ENCODE measurements at regions not wholly inside any gene's neighbourhood (a gene's known extent, or its start where the extent isn't known, plus 50 kb on each side); places are given as distances from the start of the nearest gene placed in this dataset.
"Not testable (repeated sequence)": the region's sequence is repeated elsewhere in the genome, so short reads cannot be mapped to it uniquely, and the experiment has no call there.

GRCh38 chr9:92242260-92243136 is 51.0 kb downstream of the IARS1 start:
- no peaks in the 10 kb centered on the region for H3K27me3 Mint-ChIP-seq
- H3K36me3 Mint-ChIP-seq (ENCODE audit: low read depth): peaks cover 87% of the 10 kb centered on the region
- no peak overlapping the region for H3K4me3 Mint-ChIP-seq
- no peak overlapping the region for H3K27ac Mint-ChIP-seq
- no peaks in the 10 kb centered on the region for H3K9me3 Mint-ChIP-seq
- no peaks in the 10 kb centered on the region for H3K4me1 Mint-ChIP-seq (ENCODE audit: low read depth)

GRCh38 chr9:92236915-92237314 is 56.6 kb downstream of the IARS1 start:
- Mint-ChIP-seq H3K9me3 (no peaks in the 10 kb centered on the region), H3K4me1 (ENCODE audit: low read depth) (no peaks in the 10 kb centered on the region), H3K4me3 (no peak overlapping the region), H3K27ac (peak overlapping the region; percentile 27), H3K36me3 (ENCODE audit: low read depth) (peaks cover 92% of the 10 kb centered on the region), H3K27me3 (no peaks in the 10 kb centered on the region)

- Mint-ChIP-seq H3K4me3 (no peak overlapping the region), H3K9me3 (no peaks in the 10 kb centered on the region), H3K27ac (no peak overlapping the region), H3K36me3 (ENCODE audit: low read depth) (peaks cover 88% of the 10 kb centered on the region), H3K4me1 (ENCODE audit: low read depth) (no peaks in the 10 kb centered on the region), H3K27me3 (no peaks in the 10 kb centered on the region)
Measured at GRCh38 chr9:92236465-92236864, 57.0 kb downstream of the IARS1 start.

- Mint-ChIP-seq H3K4me1 (ENCODE audit: low read depth) (no peaks in the 10 kb centered on the region), H3K36me3 (ENCODE audit: low read depth) (peaks cover 84% of the 10 kb centered on the region), H3K9me3 (no peaks in the 10 kb centered on the region), H3K4me3 (no peak overlapping the region), H3K27me3 (no peaks in the 10 kb centered on the region), H3K27ac (no peak overlapping the region)
Measured at GRCh38 chr9:92234514-92234913, 59.0 kb downstream of the IARS1 start.

GRCh38 chr9:92232190-92232589 is 61.3 kb downstream of the IARS1 start:
- H3K36me3 Mint-ChIP-seq (ENCODE audit: low read depth): peaks cover 77% of the 10 kb centered on the region
- H3K27me3 Mint-ChIP-seq: no peaks in the 10 kb centered on the region
- no peak overlapping the region for H3K4me3 Mint-ChIP-seq
- H3K27ac Mint-ChIP-seq: no peak overlapping the region
- no peaks in the 10 kb centered on the region for H3K4me1 Mint-ChIP-seq (ENCODE audit: low read depth)
- no peaks in the 10 kb centered on the region for H3K9me3 Mint-ChIP-seq

- Mint-ChIP-seq H3K4me1 (ENCODE audit: low read depth) (no peaks in the 10 kb centered on the region), H3K27me3 (no peaks in the 10 kb centered on the region), H3K27ac (no peak overlapping the region), H3K4me3 (no peak overlapping the region), H3K9me3 (no peaks in the 10 kb centered on the region), H3K36me3 (ENCODE audit: low read depth) (peaks cover 78% of the 10 kb centered on the region)
Measured at GRCh38 chr9:92228628-92229027, 64.9 kb downstream of the IARS1 start.

GRCh38 chr9:92224177-92224576 is 69.3 kb downstream of the IARS1 start:
- Mint-ChIP-seq H3K4me1 (ENCODE audit: low read depth) (no peaks in the 10 kb centered on the region), H3K27ac (no peak overlapping the region)

GRCh38 chr9:92223758-92224157 is 69.7 kb downstream of the IARS1 start:
- no peak overlapping the region for H3K4me3 Mint-ChIP-seq
- peaks cover 76% of the 10 kb centered on the region for H3K36me3 Mint-ChIP-seq (ENCODE audit: low read depth)
- H3K4me1 Mint-ChIP-seq (ENCODE audit: low read depth): no peaks in the 10 kb centered on the region
- H3K27ac Mint-ChIP-seq: no peak overlapping the region
- H3K9me3 Mint-ChIP-seq: peaks cover 11% of the 10 kb centered on the region
- H3K27me3 Mint-ChIP-seq: no peaks in the 10 kb centered on the region

More at GRCh38 chr9:92224177-92224576, 69.3 kb downstream of the IARS1 start:
- Mint-ChIP-seq H3K4me3 (no peak overlapping the region), H3K27me3 (no peaks in the 10 kb centered on the region), H3K36me3 (ENCODE audit: low read depth) (peaks cover 75% of the 10 kb centered on the region), H3K9me3 (peaks cover 11% of the 10 kb centered on the region)

- Mint-ChIP-seq H3K27ac (no peak overlapping the region), H3K9me3 (no peaks in the 10 kb centered on the region), H3K36me3 (ENCODE audit: low read depth) (peaks cover 65% of the 10 kb centered on the region), H3K4me1 (ENCODE audit: low read depth) (no peaks in the 10 kb centered on the region), H3K27me3 (no peaks in the 10 kb centered on the region), H3K4me3 (no peak overlapping the region)
Measured at GRCh38 chr9:92208693-92209524, 84.6 kb downstream of the IARS1 start.

- no peak overlapping the region for H3K27ac Mint-ChIP-seq
- no peaks in the 10 kb centered on the region for H3K4me1 Mint-ChIP-seq (ENCODE audit: low read depth)
- H3K36me3 Mint-ChIP-seq (ENCODE audit: low read depth): peaks cover 42% of the 10 kb centered on the region
- H3K27me3 Mint-ChIP-seq: no peaks in the 10 kb centered on the region
- no peaks in the 10 kb centered on the region for H3K9me3 Mint-ChIP-seq
- H3K4me3 Mint-ChIP-seq: no peak overlapping the region
Measured at GRCh38 chr9:92206488-92206887, 87.0 kb downstream of the IARS1 start.

GRCh38 chr9:92203887-92204286 is 88.7 kb upstream of the SPTLC1 start:
- H3K4me3 Mint-ChIP-seq; H3K4me1 Mint-ChIP-seq (ENCODE audit: low read depth); H3K27ac Mint-ChIP-seq; H3K9me3 Mint-ChIP-seq; H3K27me3 Mint-ChIP-seq: not testable (repeated sequence)
- H3K36me3 Mint-ChIP-seq (ENCODE audit: low read depth): peaks cover 16% of the 10 kb centered on the region

- H3K36me3 Mint-ChIP-seq (ENCODE audit: low read depth); H3K27ac Mint-ChIP-seq; H3K4me1 Mint-ChIP-seq (ENCODE audit: low read depth); H3K4me3 Mint-ChIP-seq: not testable (repeated sequence)
- peaks cover 15% of the 10 kb centered on the region for H3K9me3 Mint-ChIP-seq
- H3K27me3 Mint-ChIP-seq: peaks cover 14% of the 10 kb centered on the region
Measured at GRCh38 chr9:92198237-92198636, 83.0 kb upstream of the SPTLC1 start.

- peaks cover 16% of the 10 kb centered on the region for H3K27me3 Mint-ChIP-seq
Measured at GRCh38 chr9:92196909-92197308, 81.7 kb upstream of the SPTLC1 start.

GRCh38 chr9:92196400-92196799 is 81.2 kb upstream of the SPTLC1 start:
- Mint-ChIP-seq H3K4me1 (ENCODE audit: low read depth) (no peaks in the 10 kb centered on the region), H3K9me3 (peaks cover 15% of the 10 kb centered on the region), H3K27me3 (peaks cover 16% of the 10 kb centered on the region), H3K27ac (no peak overlapping the region), H3K36me3 (ENCODE audit: low read depth) (no peaks in the 10 kb centered on the region), H3K4me3 (no peak overlapping the region)

More at GRCh38 chr9:92196909-92197308, 81.7 kb upstream of the SPTLC1 start:
- Mint-ChIP-seq H3K4me1 (ENCODE audit: low read depth) (no peaks in the 10 kb centered on the region), H3K36me3 (ENCODE audit: low read depth) (no peaks in the 10 kb centered on the region), H3K27ac (no peak overlapping the region), H3K9me3 (peaks cover 15% of the 10 kb centered on the region), H3K4me3 (no peak overlapping the region)

GRCh38 chr9:92191801-92192200 is 76.6 kb upstream of the SPTLC1 start:
- Mint-ChIP-seq H3K36me3 (ENCODE audit: low read depth) (no peaks in the 10 kb centered on the region), H3K4me1 (ENCODE audit: low read depth) (no peaks in the 10 kb centered on the region), H3K27ac (no peak overlapping the region), H3K9me3 (peaks cover 5% of the 10 kb centered on the region), H3K27me3 (peaks cover 13% of the 10 kb centered on the region), H3K4me3 (no peak overlapping the region)

All from stimulated activated naive CD8-positive, alpha-beta T cell treated with anti-CD3 and anti-CD28 coated beads, Interleukin-15, Interleukin-2, amounts not matched to agents 100 ng/mL and 50 ng/mL, for 24 hours (primary cell).